ENCODE measurements at regions not wholly inside any gene's neighbourhood (a gene's known extent, or its start where the extent isn't known, plus 50 kb on each side); places are given as distances from the start of the nearest gene placed in this dataset.

GRCh38 chr3:21229426-21230135, 521.4 kb downstream of the ZNF385D start:
- Histone ChIP-seq H3K4me1 (ENCODE audit: control insufficient read depth, insufficient read depth, low read length) (no peaks in the 10 kb centered on the region), H3K27ac (ENCODE audit: low read length) (no peak overlapping the region), H3K9me3 (ENCODE audit: control insufficient read depth, insufficient read depth, low read depth, low read length) (no peaks in the 10 kb centered on the region), H3K36me3 (ENCODE audit: control insufficient read depth, insufficient read depth, low read length) (no peaks in the 10 kb centered on the region), H3K4me3 (ENCODE audit: low read depth in 2 of 2, low read length in 2 of 2) (no peak overlapping the region), H3K27me3 (ENCODE audit: control insufficient read depth, insufficient read depth, low read length) (no peaks in the 10 kb centered on the region)
- ChIA-PET POLR2A (no interaction called here), CTCF (no interaction called here)
- ATAC-seq = no peak
- TF ChIP-seq REST (IDR thresholded peaks at IDR 0.05; ENCODE audit: insufficient read depth in 1 of 2, low read depth in 2 of 2, low read length in 1 of 2) = no peak
- TF ChIP-seq POLR2AphosphoS5 (IDR thresholded peaks at IDR 0.05; ENCODE audit: low read depth, low read length) = no peak
- TF ChIP-seq TCF7L2 (IDR thresholded peaks at IDR 0.05; ENCODE audit: low read depth, low read length) = no peak
- TF ChIP-seq CTCF (IDR thresholded peaks at IDR 0.05) = no peak
- TF ChIP-seq SIN3A (IDR thresholded peaks at IDR 0.05; ENCODE audit: borderline replicate concordance, insufficient read depth, low read depth, low read length) = no peak
- no peak for DNase-seq (ENCODE audit: low read depth, low spot score)
- no TSS peak for BruUV-seq (replicated peaks)
- in situ Hi-C loops (cut with HindIII; ENCODE audit: low pct_unique_long_range_greater_than_20kb, low sequenced_read_pairs) = no loop called here
- intact Hi-C loops (cut with micrococcal nuclease; ENCODE audit: unreplicated experiment) = no loop called here

GRCh38 chr3:21226086-21226485, 524.9 kb downstream of the ZNF385D start:
- intact Hi-C loops (cut with micrococcal nuclease; ENCODE audit: unreplicated experiment) = no loop called here
- POLR2A ChIA-PET = no interaction called here
- Histone ChIP-seq H3K4me3 (ENCODE audit: low read depth in 2 of 2, low read length in 2 of 2) (no peak overlapping the region), H3K4me1 (ENCODE audit: control insufficient read depth, insufficient read depth, low read length) (no peaks in the 10 kb centered on the region), H3K27me3 (ENCODE audit: control insufficient read depth, insufficient read depth, low read length) (no peaks in the 10 kb centered on the region), H3K27ac (ENCODE audit: low read length) (no peak overlapping the region), H3K9me3 (ENCODE audit: control insufficient read depth, insufficient read depth, low read depth, low read length) (no peaks in the 10 kb centered on the region), H3K36me3 (ENCODE audit: control insufficient read depth, insufficient read depth, low read length) (no peaks in the 10 kb centered on the region)
- DNase-seq (ENCODE audit: low read depth, low spot score) = no peak
- in situ Hi-C loops (cut with HindIII; ENCODE audit: low pct_unique_long_range_greater_than_20kb, low sequenced_read_pairs) = no loop called here
- no peak for ATAC-seq
- CTCF ChIA-PET = no interaction called here
- no TSS peak for BruUV-seq (replicated peaks)
- TF ChIP-seq SIN3A (IDR thresholded peaks at IDR 0.05; ENCODE audit: borderline replicate concordance, insufficient read depth, low read depth, low read length) (no peak), CTCF (IDR thresholded peaks at IDR 0.05) (no peak), REST (IDR thresholded peaks at IDR 0.05; ENCODE audit: insufficient read depth in 1 of 2, low read depth in 2 of 2, low read length in 1 of 2) (no peak), POLR2AphosphoS5 (IDR thresholded peaks at IDR 0.05; ENCODE audit: low read depth, low read length) (no peak), TCF7L2 (IDR thresholded peaks at IDR 0.05; ENCODE audit: low read depth, low read length) (no peak)

Data from Panc1 (cell line).